ENCODE measurements at regions not wholly inside any gene's neighbourhood (a gene's known extent, or its start where the extent isn't known, plus 50 kb on each side); places are given as distances from the start of the nearest gene placed in this dataset.

GRCh38 chr6:1153696-1154245 is 158.1 kb upstream of the FOXQ1 start:
- DNase-seq (ENCODE audit: low spot score), result no peak

- DNase-seq (ENCODE audit: low spot score), result no peak
Observed at GRCh38 chr6:1146500-1146899, 165.4 kb upstream of the FOXQ1 start.

- no peak for DNase-seq (ENCODE audit: low spot score)
Observed at GRCh38 chr6:1145768-1146218, 166.1 kb upstream of the FOXQ1 start.

GRCh38 chr6:1144842-1145767 is 166.8 kb upstream of the FOXQ1 start:
- DNase-seq (ENCODE audit: low spot score), result no peak

GRCh38 chr6:1143655-1144054 is 168.2 kb upstream of the FOXQ1 start:
- no peak for DNase-seq (ENCODE audit: low spot score)

- DNase-seq (ENCODE audit: low spot score), result no peak
Observed at GRCh38 chr6:1139155-1139890, 172.6 kb upstream of the FOXQ1 start.

GRCh38 chr6:1137849-1138248 is 174.0 kb upstream of the FOXQ1 start:
- DNase-seq (ENCODE audit: low spot score), result no peak

GRCh38 chr6:1136827-1137226 is 175.1 kb upstream of the FOXQ1 start:
- DNase-seq (ENCODE audit: low spot score), result no peak

- DNase-seq (ENCODE audit: low spot score), result no peak
Observed at GRCh38 chr6:1136415-1136774, 175.5 kb upstream of the FOXQ1 start.

- DNase-seq (ENCODE audit: low spot score), result no peak
Observed at GRCh38 chr6:1135726-1136414, 176.0 kb upstream of the FOXQ1 start.

- no peak for DNase-seq (ENCODE audit: low spot score)
Observed at GRCh38 chr6:1131285-1132079, 180.4 kb upstream of the FOXQ1 start.

- DNase-seq (ENCODE audit: low spot score), result no peak
Observed at GRCh38 chr6:1130709-1131108, 181.2 kb upstream of the FOXQ1 start.

- DNase-seq (ENCODE audit: low spot score), result no peak
Observed at GRCh38 chr6:1129131-1129530, 182.8 kb upstream of the FOXQ1 start.

GRCh38 chr6:1127597-1128288 is 184.2 kb upstream of the FOXQ1 start:
- no peak for DNase-seq (ENCODE audit: low spot score)

GRCh38 chr6:1127129-1127528 is 184.8 kb upstream of the FOXQ1 start:
- DNase-seq (ENCODE audit: low spot score), result no peak

- DNase-seq (ENCODE audit: low spot score), result no peak
Observed at GRCh38 chr6:1126036-1126435, 185.9 kb upstream of the FOXQ1 start.

GRCh38 chr6:1125297-1125696 is 186.6 kb upstream of the FOXQ1 start:
- no peak for DNase-seq (ENCODE audit: low spot score)

- DNase-seq (ENCODE audit: low spot score), result no peak
Observed at GRCh38 chr6:1124885-1125284, 187.0 kb upstream of the FOXQ1 start.

GRCh38 chr6:1123386-1124375 is 188.2 kb upstream of the FOXQ1 start:
- DNase-seq (ENCODE audit: low spot score), result peak; percentile 39

- DNase-seq (ENCODE audit: low spot score), result no peak
Observed at GRCh38 chr6:1122083-1122482, 189.8 kb upstream of the FOXQ1 start.
